Forelimb muscle (tissue), 1 donor: ENCODE measurements at regions not wholly inside any gene's neighbourhood (a gene's known extent, or its start where the extent isn't known, plus 50 kb on each side); places are given as distances from the start of the nearest gene placed in this dataset.
"Not testable (repeated sequence)": the region's sequence is repeated elsewhere in the genome, so short reads cannot be mapped to it uniquely, and the experiment has no call there.

Experiments
- DNase-seq: peaks from one replicate; pipeline ENCODE4 v3.0.0-alpha.2; 2013; ENCODE audit warnings: low read depth

GRCh38 chr13:73173279-73173811, 114.5 kb downstream of the KLF5 start:
- DNase-seq: no peak

- DNase-seq: no peak
These were observed 113.1 kb downstream of the KLF5 start for GRCh38 chr13:73171926-73172325.

- DNase-seq: no peak
These were observed 112.5 kb downstream of the KLF5 start for GRCh38 chr13:73171271-73171682.

- no peak for DNase-seq
These were observed 111.2 kb downstream of the KLF5 start for GRCh38 chr13:73169971-73170370.

GRCh38 chr13:73168953-73169401, 110.2 kb downstream of the KLF5 start:
- no peak for DNase-seq

GRCh38 chr13:73168226-73168952, 109.6 kb downstream of the KLF5 start:
- DNase-seq: no peak

- DNase-seq: no peak
These were observed 108.4 kb downstream of the KLF5 start for GRCh38 chr13:73167028-73167820.

GRCh38 chr13:73166204-73166603, 107.4 kb downstream of the KLF5 start:
- DNase-seq: no peak

GRCh38 chr13:73162912-73163911, 104.4 kb downstream of the KLF5 start:
- DNase-seq: no peak

GRCh38 chr13:73160371-73161031, 101.7 kb downstream of the KLF5 start:
- DNase-seq: not testable (repeated sequence)

GRCh38 chr13:73158851-73159250, 100.0 kb downstream of the KLF5 start:
- no peak for DNase-seq

GRCh38 chr13:73157031-73157430, 98.2 kb downstream of the KLF5 start:
- DNase-seq: no peak

GRCh38 chr13:73146707-73147106, 87.9 kb downstream of the KLF5 start:
- DNase-seq: no peak

- no peak for DNase-seq
These were observed 83.3 kb downstream of the KLF5 start for GRCh38 chr13:73142071-73142470.

GRCh38 chr13:73141292-73141771, 82.5 kb downstream of the KLF5 start:
- no peak for DNase-seq

- no peak for DNase-seq
These were observed 82.0 kb downstream of the KLF5 start for GRCh38 chr13:73140801-73141200.

- DNase-seq: no peak
These were observed 80.1 kb downstream of the KLF5 start for GRCh38 chr13:73138638-73139491.

- DNase-seq: no peak
These were observed 79.5 kb downstream of the KLF5 start for GRCh38 chr13:73138276-73138637.

- DNase-seq: no peak
These were observed 78.0 kb downstream of the KLF5 start for GRCh38 chr13:73136776-73137175.

- no peak for DNase-seq
These were observed 74.7 kb downstream of the KLF5 start for GRCh38 chr13:73133531-73133930.
